ENCODE measurements at regions not wholly inside any gene's neighbourhood (a gene's known extent, or its start where the extent isn't known, plus 50 kb on each side); places are given as distances from the start of the nearest gene placed in this dataset.
"Not testable (repeated sequence)": the region's sequence is repeated elsewhere in the genome, so short reads cannot be mapped to it uniquely, and the experiment has no call there.

GRCh38 chr1:60503266-60503925 is 429.8 kb upstream of the C1orf87 start:
- no peak for DNase-seq

- no peak for DNase-seq
Observed at GRCh38 chr1:60502506-60502905, 428.9 kb upstream of the C1orf87 start.

GRCh38 chr1:60489916-60490480 is 416.4 kb upstream of the C1orf87 start:
- not testable (repeated sequence) for DNase-seq

GRCh38 chr1:60488847-60489246 is 415.3 kb upstream of the C1orf87 start:
- DNase-seq: no peak

GRCh38 chr1:60487565-60488345 is 414.2 kb upstream of the C1orf87 start:
- DNase-seq: no peak

GRCh38 chr1:60483509-60483908 is 409.9 kb upstream of the C1orf87 start:
- DNase-seq: no peak

GRCh38 chr1:60470246-60470645 is 396.7 kb upstream of the C1orf87 start:
- DNase-seq: no peak

- DNase-seq: no peak
Observed at GRCh38 chr1:60463786-60464185, 390.2 kb upstream of the C1orf87 start.

GRCh38 chr1:60463146-60463545 is 389.6 kb upstream of the C1orf87 start:
- no peak for DNase-seq

- DNase-seq: no peak
Observed at GRCh38 chr1:60461925-60462595, 388.5 kb upstream of the C1orf87 start.

GRCh38 chr1:60458111-60458510 is 384.5 kb upstream of the C1orf87 start:
- DNase-seq: no peak

GRCh38 chr1:60449876-60450275 is 376.3 kb upstream of the C1orf87 start:
- DNase-seq: no peak

- no peak for DNase-seq
Observed at GRCh38 chr1:60448850-60449249, 375.3 kb upstream of the C1orf87 start.

GRCh38 chr1:60444680-60445079 is 371.1 kb upstream of the C1orf87 start:
- DNase-seq: no peak

GRCh38 chr1:60436186-60436585 is 362.6 kb upstream of the C1orf87 start:
- DNase-seq: no peak

- DNase-seq: no peak
Observed at GRCh38 chr1:60431593-60431992, 358.0 kb upstream of the C1orf87 start.

GRCh38 chr1:60430375-60430774 is 356.8 kb upstream of the C1orf87 start:
- no peak for DNase-seq

GRCh38 chr1:60428127-60428526 is 354.6 kb upstream of the C1orf87 start:
- no peak for DNase-seq

- no peak for DNase-seq
Observed at GRCh38 chr1:60427701-60428100, 354.1 kb upstream of the C1orf87 start.

- DNase-seq: no peak
Observed at GRCh38 chr1:60427194-60427593, 353.6 kb upstream of the C1orf87 start.

- peak; percentile 4 for DNase-seq
Observed at GRCh38 chr1:60425528-60425927, 352.0 kb upstream of the C1orf87 start.

- DNase-seq: peak; percentile 48
Observed at GRCh38 chr1:60423146-60423780, 349.7 kb upstream of the C1orf87 start.

GRCh38 chr1:60421965-60422364 is 348.4 kb upstream of the C1orf87 start:
- no peak for DNase-seq
